ENCODE measurements at regions not wholly inside any gene's neighbourhood (a gene's known extent, or its start where the extent isn't known, plus 50 kb on each side); places are given as distances from the start of the nearest gene placed in this dataset. TPM values are rescaled to one million over a fixed set of nuclear protein-coding genes. Genes with fewer than 3 reads are reported as not detected.

DNA sequence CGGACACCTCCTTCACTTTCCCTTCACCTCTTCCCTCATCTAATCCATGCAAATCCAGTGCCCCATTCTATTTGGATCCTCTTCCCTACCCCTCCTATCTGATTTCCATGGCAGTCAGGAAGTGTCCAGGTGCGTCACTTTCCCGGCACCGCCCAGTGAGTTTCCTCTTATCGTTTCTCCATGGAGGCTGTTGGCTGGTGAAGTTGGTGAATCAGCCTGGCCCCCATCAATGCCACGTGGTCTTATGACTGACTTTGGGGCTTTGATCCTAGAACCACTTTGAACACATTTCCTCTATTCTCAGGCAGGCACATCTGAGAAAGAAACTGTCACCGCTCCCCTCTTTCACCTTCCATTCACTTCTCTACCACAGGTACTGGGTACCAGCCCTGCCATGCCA is 137.8 kb downstream of the CEP135 start:
- no peak overlapping the region for H3K27ac ChIP-seq (ENCODE audit: low read depth, low read length)
- H4K20me1 ChIP-seq (ENCODE audit: insufficient read depth, low read length) = no peaks in the 10 kb centered on the region
- no peak overlapping the region for H3K4me3 ChIP-seq (ENCODE audit: insufficient read depth, low read length)
- no peaks in the 10 kb centered on the region for H3K4me1 ChIP-seq (ENCODE audit: insufficient read depth, low read length)
- H3K79me2 ChIP-seq (ENCODE audit: insufficient read depth, low read length) = no peaks in the 10 kb centered on the region
- no peak overlapping the region for H3K4me2 ChIP-seq (ENCODE audit: insufficient read depth, low read length)
- DNase-seq (ENCODE audit: insufficient read length, low spot score, missing footprints) = no peak
- no peaks in the 10 kb centered on the region for H3K9me3 ChIP-seq (ENCODE audit: low read depth, low read length)
- TF ChIP-seq, protein P1, sequence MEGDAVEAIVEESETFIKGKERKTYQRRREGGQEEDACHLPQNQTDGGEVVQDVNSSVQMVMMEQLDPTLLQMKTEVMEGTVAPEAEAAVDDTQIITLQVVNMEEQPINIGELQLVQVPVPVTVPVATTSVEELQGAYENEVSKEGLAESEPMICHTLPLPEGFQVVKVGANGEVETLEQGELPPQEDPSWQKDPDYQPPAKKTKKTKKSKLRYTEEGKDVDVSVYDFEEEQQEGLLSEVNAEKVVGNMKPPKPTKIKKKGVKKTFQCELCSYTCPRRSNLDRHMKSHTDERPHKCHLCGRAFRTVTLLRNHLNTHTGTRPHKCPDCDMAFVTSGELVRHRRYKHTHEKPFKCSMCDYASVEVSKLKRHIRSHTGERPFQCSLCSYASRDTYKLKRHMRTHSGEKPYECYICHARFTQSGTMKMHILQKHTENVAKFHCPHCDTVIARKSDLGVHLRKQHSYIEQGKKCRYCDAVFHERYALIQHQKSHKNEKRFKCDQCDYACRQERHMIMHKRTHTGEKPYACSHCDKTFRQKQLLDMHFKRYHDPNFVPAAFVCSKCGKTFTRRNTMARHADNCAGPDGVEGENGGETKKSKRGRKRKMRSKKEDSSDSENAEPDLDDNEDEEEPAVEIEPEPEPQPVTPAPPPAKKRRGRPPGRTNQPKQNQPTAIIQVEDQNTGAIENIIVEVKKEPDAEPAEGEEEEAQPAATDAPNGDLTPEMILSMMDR (IDR thresholded peaks at IDR 0.05; ENCODE audit: extremely low read depth, low read depth, low read length) = no peak
- H3K27me3 ChIP-seq (ENCODE audit: insufficient read depth, low read length) = no peaks in the 10 kb centered on the region
- no peak overlapping the region for H2AFZ ChIP-seq (ENCODE audit: low read length)
- no peaks in the 10 kb centered on the region for H3K36me3 ChIP-seq (ENCODE audit: insufficient read depth, low read length)

DNA sequence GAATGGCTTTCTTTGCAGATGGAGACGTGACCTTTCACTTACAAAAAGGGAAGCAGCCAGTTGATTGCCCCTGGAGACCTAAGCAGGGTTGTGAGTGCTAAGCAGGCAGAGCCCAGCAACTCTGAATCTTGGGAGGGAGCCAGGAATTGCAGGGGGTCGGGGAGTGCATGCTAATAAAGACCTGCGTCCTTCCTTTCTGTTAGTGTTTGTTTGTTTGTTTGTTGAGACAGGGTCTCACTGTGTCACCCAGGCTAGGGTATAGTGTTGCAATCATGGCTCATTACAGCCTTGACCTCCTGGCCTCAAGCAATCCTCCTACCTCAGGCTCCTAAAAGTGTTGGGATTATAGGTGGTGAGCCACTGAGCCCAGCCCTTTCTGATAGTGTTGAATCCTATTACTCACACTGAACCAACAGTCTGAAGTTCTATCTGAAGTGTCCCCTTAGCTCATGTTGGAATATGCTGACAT is 137.4 kb downstream of the CEP135 start:
- H3K9me3 ChIP-seq (ENCODE audit: low read depth, low read length) = no peaks in the 10 kb centered on the region
- H3K36me3 ChIP-seq (ENCODE audit: insufficient read depth, low read length) = no peaks in the 10 kb centered on the region
- H3K79me2 ChIP-seq (ENCODE audit: insufficient read depth, low read length) = no peaks in the 10 kb centered on the region
- no peak overlapping the region for H3K4me3 ChIP-seq (ENCODE audit: insufficient read depth, low read length)
- no peak overlapping the region for H3K27ac ChIP-seq (ENCODE audit: low read depth, low read length)
- TF ChIP-seq, protein P1 (IDR thresholded peaks at IDR 0.05; ENCODE audit: extremely low read depth, low read depth, low read length) = no peak
- no peak overlapping the region for H3K4me2 ChIP-seq (ENCODE audit: insufficient read depth, low read length)
- H3K4me1 ChIP-seq (ENCODE audit: insufficient read depth, low read length) = no peaks in the 10 kb centered on the region
- no peak for DNase-seq (ENCODE audit: insufficient read length, low spot score, missing footprints)
- H2AFZ ChIP-seq (ENCODE audit: low read length) = no peak overlapping the region
- H3K27me3 ChIP-seq (ENCODE audit: insufficient read depth, low read length) = no peaks in the 10 kb centered on the region
- H4K20me1 ChIP-seq (ENCODE audit: insufficient read depth, low read length) = no peaks in the 10 kb centered on the region

DNA sequence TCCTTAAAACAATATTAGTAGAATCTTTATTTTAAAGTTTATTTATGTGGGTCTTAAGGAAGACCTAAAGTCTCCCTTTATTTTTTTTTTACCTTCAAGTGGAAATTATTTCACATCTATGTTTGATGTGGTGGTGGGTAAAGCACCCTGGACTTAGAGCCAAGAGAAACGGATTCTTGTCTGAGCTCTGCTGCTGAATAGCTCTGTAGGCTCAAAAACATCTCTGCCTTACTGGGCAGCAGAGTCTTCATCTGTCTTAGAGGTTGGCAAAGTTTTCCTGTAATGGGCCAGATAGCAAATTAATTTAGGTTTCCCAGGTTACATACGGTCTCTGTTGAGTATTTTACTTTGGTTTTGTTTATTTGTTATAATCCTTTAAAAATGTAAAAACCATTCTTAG is 136.5 kb downstream of the CEP135 start:
- TF ChIP-seq, protein P1 (IDR thresholded peaks at IDR 0.05; ENCODE audit: extremely low read depth, low read depth, low read length) = no peak
- H2AFZ ChIP-seq (ENCODE audit: low read length) = no peak overlapping the region
- H3K27ac ChIP-seq (ENCODE audit: low read depth, low read length) = no peak overlapping the region
- no peaks in the 10 kb centered on the region for H3K9me3 ChIP-seq (ENCODE audit: low read depth, low read length)
- no peaks in the 10 kb centered on the region for H3K36me3 ChIP-seq (ENCODE audit: insufficient read depth, low read length)
- H3K79me2 ChIP-seq (ENCODE audit: insufficient read depth, low read length) = no peaks in the 10 kb centered on the region
- H3K4me1 ChIP-seq (ENCODE audit: insufficient read depth, low read length) = no peaks in the 10 kb centered on the region
- no peak overlapping the region for H3K4me3 ChIP-seq (ENCODE audit: insufficient read depth, low read length)
- DNase-seq (ENCODE audit: insufficient read length, low spot score, missing footprints) = no peak
- H3K4me2 ChIP-seq (ENCODE audit: insufficient read depth, low read length) = no peak overlapping the region
- H3K27me3 ChIP-seq (ENCODE audit: insufficient read depth, low read length) = no peaks in the 10 kb centered on the region
- no peaks in the 10 kb centered on the region for H4K20me1 ChIP-seq (ENCODE audit: insufficient read depth, low read length)

DNA sequence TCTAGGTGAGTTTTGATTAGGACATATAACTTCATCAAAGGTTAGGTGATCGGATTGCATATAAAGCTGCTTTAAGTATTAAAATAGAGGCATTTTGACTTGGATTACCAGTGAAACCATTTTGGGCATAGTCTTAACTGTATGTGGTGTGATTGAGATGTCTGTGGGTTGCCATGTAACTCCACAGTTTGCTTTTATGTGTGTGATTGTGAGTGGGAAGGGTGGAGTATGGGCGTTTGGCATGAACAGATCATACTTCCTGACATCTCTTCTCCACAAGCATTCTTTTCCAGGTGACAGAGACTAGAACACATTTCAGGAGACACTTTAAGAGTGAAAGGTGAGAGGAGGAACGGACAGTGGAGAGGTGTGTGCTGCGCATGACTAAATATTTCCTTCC is 136.1 kb downstream of the CEP135 start:
- no peak overlapping the region for H3K27ac ChIP-seq (ENCODE audit: low read depth, low read length)
- no peaks in the 10 kb centered on the region for H3K4me1 ChIP-seq (ENCODE audit: insufficient read depth, low read length)
- H4K20me1 ChIP-seq (ENCODE audit: insufficient read depth, low read length) = no peaks in the 10 kb centered on the region
- no peak for DNase-seq (ENCODE audit: insufficient read length, low spot score, missing footprints)
- no peaks in the 10 kb centered on the region for H3K9me3 ChIP-seq (ENCODE audit: low read depth, low read length)
- H2AFZ ChIP-seq (ENCODE audit: low read length) = no peak overlapping the region
- TF ChIP-seq, protein P1 (IDR thresholded peaks at IDR 0.05; ENCODE audit: extremely low read depth, low read depth, low read length) = no peak
- no peaks in the 10 kb centered on the region for H3K79me2 ChIP-seq (ENCODE audit: insufficient read depth, low read length)
- H3K36me3 ChIP-seq (ENCODE audit: insufficient read depth, low read length) = no peaks in the 10 kb centered on the region
- H3K4me2 ChIP-seq (ENCODE audit: insufficient read depth, low read length) = no peak overlapping the region
- no peaks in the 10 kb centered on the region for H3K27me3 ChIP-seq (ENCODE audit: insufficient read depth, low read length)
- H3K4me3 ChIP-seq (ENCODE audit: insufficient read depth, low read length) = no peak overlapping the region

Small RNA genes in the stretch of these regions (small RNA-seq; reads per million reads assigned to genes)
- not detected for gene RNA5SP161
